A204.1 (cell line): ENCODE measurements at regions not wholly inside any gene's neighbourhood (a gene's known extent, or its start where the extent isn't known, plus 50 kb on each side); places are given as distances from the start of the nearest gene placed in this dataset.
"Not testable (repeated sequence)": the region's sequence is repeated elsewhere in the genome, so short reads cannot be mapped to it uniquely, and the experiment has no call there.

Experiments
- FAIRE-seq: peaks from 2 replicates; lab custom pipeline; 2012; peaks lifted over from hg19 to GRCh38; lab: Jason Lieb, UNC

DNA sequence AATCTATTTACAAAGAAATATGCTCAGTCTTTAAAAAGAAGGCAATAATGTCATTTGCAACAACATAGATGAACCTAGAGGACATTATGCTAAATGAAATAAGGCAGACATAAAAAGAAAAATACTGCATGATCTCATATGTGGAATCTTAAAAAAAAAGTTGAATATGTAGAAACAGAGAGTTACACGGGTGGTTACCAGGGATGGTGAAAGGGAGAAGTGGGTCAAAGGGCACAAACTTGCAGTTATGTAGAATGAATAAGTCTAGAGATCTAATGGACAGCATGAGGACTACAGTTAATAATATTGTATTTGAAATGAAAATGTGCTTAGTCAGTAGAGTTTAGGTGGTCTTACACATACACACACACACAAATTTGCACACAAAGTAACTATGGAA, 88.2 kb upstream of the CCDC71L start:
- no peak for FAIRE-seq

DNA sequence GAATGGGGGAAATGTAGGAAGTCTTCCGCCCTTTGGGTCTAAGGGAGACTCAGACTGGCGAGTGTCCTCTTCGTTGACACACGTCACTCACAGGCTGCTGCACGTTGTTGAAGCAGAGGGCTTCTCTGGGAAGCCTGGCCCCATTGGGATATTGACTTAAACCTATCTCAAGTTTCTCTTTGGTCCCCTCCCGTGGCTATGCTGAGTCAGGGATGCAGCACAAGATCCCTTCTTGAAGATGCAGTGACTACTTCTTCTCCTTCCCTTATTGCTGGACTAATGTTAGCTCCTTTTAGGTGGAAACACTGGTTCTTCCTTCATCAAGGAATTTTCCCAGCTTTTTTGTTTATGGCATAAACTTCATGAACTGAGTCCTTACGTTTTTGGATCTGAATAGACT, 89.8 kb upstream of the CCDC71L start:
- no peak for FAIRE-seq

DNA sequence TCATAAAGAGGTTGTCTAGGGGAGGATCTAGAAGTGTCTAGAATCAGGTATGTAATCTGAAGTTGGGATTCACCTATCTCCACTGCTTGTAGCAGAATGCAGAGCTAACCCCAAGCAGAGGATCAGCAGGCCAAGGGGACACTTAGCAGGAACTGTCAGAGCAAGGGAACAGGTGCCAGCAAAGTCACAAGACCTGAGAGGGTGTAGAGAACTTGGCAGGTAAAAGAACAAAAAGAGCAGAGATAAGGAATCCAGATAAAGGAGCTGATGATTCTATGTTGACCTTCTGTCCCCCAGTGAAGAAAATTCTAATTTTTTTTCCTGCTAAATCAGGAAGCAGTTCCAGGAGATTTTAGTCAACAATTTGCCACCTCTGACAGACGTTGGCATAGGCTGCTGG, 91.4 kb upstream of the CCDC71L start:
- no peak for FAIRE-seq

DNA sequence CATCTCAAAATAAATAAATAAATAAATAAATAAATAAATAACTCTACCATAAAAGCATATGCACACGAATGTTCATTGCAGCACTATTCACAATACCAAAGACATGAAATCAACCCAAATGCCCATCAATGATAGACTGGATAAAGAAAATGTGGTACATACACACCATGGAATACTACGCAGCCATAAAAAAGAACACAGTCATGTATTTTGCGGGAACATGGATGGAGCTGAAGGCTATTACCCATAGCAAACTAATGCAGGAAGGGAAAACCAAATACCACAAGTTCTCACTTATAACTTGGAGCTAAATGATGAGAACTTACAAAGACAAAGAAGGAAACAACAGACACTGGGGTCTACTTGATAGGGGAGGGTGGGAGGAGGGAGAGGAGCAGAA, 94.1 kb upstream of the CCDC71L start:
- FAIRE-seq = not testable (repeated sequence)

DNA sequence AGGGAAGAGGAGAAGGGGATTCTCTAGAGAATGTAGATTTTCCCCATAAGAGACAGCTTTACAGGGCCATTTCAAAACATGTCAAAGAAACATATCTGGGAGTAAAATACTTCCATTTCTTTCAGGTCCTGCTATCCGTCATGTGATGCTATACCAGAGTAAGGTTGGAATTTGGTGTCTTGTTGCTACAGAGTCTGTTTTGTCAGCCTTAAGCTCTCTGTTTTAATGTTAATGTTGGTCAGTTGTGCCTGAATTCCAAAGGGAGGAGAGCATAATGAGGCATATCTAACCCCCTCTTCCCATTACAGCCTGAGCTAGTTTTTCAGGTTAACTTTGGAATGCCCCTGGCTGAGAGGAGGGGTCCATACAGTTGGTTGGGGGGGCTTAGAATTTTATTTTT, 94.7 kb upstream of the CCDC71L start:
- FAIRE-seq = no peak

DNA sequence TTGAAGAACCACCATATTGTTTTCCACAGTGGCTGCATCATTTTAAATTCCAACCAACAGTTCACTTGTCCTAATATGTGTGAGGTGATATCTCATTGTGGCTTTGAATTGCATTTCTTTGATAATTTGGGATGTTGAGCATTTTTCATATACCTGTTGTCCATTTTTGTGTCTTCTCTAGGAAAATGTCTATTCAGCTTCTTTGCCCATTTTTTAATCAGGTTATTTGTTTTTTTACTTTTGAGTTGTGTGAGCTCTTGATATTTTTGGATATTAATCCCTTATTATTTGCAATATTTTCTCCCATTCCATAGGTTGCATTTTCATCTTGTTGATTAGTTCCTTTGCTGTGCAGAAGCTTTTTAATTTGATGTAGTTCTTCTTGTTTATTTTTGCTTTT, 95.1 kb upstream of the CCDC71L start:
- FAIRE-seq = no peak

DNA sequence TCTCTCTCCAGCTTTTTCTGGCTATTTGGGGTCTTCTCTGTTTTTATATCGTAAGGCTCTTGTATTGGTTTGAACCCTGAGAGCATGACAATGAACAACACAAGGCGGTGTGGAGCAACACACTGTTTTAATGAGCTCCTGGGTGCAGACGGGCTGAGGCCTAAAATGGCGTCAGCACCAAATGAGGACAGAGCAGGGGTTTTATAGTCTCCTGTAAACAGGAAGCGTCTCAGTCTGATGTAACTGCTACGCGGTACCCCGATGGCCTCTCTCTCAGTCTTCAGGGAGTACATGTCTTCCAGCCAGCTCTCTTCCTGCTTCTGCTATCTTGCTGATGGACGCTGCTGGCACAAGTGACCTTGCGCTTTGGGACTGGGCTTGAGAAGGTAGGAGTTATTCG, 95.9 kb upstream of the CCDC71L start:
- no peak for FAIRE-seq

DNA sequence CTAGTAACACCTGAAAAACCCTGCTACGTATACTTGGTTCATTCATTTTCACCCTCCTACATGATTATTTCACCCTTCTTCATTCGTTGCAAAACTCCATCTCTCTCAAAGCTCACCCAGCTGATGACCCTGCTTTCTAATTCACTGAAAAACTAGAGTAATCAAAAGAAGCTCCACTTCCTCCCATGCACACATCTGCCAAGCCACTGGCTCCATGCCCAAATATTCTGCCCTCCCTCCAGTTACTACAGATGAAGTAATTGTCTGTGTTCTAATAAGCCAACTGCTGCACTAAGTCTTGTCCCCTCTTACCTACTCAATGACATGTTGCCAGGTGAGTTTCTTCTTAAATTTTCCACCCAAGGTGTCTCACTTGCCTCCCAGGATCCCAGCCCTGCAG, 96.9 kb upstream of the CCDC71L start:
- no peak for FAIRE-seq

DNA sequence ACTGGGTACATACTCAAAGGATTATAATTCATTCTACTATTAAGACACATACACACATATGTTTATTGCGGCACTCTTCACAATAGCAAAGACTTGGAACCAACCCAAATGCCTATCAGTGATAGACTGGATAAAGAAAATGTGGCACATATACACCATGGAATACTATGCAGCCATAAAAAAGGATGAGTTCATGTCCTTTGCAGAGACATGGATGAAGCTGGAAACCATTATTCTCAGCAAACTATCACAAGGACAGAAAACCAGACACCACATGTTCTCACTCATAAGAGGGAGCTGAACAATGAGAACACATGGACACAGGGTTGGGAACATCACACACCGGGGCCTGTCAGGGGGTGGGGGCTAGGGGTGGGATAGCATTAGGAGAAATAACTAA, 101.9 kb upstream of the CCDC71L start:
- FAIRE-seq = not testable (repeated sequence)

DNA sequence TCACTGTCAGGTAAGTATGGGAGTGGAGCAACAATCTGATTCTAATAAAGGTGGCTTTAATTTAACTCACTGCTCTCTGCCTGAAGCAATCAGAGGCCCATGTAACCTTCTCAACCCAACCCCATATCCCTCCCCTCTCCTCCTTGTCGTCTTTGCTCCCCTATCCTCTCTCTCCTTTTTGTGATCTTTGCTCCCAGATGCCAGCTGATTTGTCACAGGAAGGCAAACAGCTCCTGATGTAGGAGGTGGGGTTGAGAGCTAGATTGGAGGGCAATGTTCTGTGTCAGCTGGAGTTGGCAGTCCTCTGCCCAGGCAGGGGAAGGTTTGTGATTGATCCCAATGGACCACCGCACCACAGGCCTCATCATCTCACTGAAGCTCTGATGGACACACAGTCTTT, 101.4 kb upstream of the PIK3CG start:
- no peak for FAIRE-seq

DNA sequence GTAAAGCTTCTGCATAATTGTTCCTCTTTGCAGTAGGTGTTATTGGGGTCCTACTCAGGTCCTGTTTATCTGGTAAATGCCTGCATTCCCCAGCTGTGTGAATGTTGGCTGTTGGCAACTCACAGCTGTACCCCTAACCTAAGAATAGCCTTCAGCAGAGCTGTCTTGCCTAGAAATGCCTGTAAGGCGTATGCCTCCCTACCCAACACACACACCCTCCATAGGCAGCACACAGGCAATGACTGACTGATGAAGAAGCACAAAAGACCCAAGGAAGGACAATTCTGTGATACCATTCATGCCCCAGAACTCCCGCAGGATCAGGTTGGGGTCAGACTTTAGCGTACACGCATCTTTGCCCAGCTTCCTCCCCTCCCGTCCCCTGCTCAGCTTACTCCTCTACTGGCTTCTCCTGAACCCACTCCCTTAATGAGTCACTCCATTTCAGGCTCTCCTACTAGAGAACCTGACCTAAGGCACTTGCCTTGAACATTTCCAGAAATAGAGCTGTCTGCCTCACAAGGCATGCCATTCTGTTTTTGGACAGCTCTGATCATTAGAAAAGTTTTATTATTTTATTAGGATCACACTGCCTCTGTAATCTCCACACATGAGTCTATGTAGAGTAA, 99.2 kb upstream of the PIK3CG start:
- no peak for FAIRE-seq

DNA sequence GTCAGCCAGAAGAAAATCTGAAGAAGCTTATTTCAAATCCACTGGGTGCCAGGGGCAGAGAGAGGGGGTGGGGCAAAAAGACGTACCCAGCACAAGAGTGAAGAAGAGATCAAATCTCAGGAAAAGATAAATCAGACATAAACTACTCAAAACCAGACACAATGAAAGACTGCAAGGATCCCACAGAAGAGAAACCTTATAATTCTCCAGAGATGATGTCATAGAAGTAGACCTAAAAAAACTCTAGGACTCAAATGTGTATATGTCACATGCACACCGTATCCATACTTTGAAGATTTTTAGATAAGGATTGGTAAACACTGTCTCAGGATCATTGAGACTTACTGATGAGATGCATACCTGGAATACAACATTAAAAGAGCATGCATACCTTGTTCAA, 98.5 kb upstream of the PIK3CG start:
- no peak for FAIRE-seq

DNA sequence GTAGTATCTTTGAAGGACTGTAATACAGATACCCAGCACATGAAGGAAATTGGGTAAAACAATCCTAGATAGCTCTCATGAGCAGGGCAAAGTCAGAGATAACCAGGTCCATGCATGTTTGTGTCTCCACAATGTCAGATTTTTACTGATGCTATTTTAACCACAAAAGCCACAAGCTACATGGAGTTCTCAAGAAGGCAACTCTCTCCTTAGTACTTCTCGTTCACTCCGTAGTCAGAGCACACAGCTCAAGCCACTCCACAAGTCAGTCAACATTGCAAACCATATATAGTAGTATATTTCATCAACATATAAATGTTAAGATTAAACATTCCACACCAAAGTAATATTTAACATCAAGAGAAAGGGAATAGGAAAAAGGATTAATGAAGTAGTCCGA, 98.0 kb upstream of the PIK3CG start:
- no peak for FAIRE-seq

DNA sequence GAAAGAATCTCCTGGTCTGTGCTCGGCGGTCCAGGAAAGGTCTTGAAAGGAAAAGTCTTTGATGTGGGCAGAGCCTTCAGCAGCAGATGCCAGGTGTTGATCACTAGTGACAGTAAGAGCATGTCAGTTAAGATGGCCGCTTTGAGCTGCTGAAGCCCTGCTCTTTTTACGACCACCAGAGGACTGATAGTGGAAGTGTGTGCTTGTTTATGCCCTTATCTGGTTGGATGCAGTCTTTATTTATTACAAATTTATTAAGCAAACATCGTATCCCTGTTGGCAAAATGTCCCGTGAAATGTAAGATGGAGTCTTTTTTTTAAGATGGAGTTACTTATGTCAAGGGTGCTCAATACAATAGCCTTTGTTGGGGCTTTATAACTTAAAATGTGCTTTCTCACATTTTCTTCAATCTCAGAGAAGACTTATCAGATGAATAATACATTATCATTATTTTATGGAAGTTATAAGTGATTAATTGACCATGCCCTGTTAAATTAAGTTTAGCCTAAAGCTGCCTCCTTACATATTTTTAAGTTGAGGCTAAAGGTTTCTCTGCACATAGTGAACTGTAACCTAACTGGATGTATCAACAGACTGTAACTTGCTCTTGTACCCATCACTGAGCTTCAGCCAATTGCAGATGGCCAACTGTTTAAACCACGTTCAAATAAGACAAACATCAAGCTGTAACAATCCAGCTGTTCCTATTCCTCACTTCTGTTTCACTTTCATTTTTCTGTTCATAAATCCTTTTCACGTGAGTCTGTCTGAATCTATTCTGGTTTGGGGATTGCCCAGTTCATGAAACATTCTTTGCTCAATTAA, 97.4 kb upstream of the PIK3CG start:
- no peak for FAIRE-seq

DNA sequence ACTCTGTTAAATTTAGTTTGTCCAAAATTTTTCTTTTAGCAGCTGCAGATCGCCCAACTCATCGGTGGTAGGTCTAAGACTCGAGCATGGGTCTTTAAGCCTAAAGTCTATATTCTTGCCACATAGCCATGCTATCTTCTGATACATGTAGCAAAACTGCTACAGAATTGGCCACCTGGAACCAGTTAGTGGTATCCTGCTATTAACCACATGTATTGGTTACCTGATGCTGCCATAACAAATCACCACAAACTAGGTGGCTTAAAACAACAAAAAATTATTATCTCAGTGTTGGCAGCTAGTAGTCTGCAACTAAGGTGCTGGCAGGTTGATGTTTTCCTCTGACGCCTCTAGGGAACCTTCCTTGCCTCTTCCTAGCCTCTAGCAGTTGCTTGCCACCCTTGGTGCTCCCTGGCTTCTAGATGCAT, 96.7 kb upstream of the PIK3CG start:
- no peak for FAIRE-seq

DNA sequence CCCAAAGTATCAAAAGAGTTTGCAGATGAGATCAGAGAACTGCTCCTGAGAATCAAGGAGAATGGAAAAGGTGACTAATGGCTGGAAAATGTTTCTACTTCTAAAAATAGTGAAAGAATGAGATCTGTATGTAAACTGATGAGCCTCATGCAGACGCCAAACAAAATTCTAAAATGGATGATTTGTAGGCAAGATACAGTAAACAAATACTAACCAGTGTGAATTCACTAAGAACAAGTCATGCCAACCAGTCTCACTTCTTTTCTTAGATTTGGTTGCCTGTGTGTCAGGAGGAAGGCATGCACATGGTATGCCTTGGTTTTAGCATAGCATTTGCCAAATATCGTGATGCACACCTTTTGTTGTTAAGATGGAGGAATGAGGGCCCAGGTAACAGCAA, 94.9 kb upstream of the PIK3CG start:
- no peak for FAIRE-seq

DNA sequence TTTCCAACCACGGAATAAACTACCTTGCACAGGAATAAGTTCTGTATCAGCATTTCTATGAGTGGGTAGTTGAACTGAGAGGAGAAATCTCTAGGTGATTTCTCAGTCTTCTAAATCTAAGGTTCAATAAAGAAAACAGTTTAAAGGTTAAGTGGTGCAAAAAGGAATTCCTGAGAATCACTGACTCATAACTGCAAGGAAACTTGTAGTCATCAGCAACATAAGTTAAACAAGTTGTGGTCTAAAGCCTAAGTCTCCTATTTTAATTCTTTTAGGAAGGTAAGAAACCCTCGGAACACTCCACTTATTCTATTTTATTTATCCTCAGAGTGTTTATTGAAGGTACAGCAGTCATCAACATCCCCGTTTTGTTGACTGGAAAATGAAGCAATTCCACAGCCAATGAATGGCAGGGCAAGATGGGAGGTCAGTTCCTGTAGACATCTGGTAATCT, 92.4 kb upstream of the PIK3CG start:
- FAIRE-seq = no peak

DNA sequence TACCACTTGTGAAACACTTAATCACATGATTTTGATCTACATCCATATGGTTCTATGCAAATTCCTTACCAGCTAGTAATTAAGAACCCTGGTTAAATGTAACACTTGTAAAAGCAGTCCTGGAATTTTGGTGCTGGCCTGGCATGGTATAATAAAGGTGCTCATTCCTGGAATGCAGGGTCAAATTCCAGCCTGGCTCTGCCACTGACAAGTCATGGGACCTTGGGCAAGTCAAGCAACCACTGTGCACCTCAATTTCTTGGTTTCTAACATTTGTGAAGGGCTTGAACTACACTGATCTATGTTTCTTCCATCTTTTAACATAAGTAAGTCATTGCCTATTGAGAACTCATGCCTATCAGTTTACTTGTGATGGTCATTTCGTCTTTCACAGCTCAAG, 91.9 kb upstream of the PIK3CG start:
- FAIRE-seq = no peak

DNA sequence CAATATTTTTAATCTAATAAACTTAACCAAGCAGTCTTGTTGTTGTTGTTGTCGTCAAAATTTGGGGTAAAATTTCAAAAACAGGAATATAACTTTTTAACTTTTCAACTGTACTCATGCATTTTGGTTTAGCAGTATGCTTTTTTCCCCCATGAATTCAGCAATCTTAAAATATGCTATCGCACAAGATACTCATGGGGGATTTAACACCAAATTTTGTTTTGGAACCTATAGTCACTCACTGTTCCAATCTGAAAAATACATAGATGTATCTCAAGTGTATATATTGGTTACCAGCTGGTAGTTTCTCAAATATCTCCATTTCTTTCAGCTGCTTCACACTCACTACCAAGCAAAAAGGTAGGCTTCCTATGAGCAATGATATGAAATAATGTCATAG, 91.4 kb upstream of the PIK3CG start:
- no peak for FAIRE-seq

DNA sequence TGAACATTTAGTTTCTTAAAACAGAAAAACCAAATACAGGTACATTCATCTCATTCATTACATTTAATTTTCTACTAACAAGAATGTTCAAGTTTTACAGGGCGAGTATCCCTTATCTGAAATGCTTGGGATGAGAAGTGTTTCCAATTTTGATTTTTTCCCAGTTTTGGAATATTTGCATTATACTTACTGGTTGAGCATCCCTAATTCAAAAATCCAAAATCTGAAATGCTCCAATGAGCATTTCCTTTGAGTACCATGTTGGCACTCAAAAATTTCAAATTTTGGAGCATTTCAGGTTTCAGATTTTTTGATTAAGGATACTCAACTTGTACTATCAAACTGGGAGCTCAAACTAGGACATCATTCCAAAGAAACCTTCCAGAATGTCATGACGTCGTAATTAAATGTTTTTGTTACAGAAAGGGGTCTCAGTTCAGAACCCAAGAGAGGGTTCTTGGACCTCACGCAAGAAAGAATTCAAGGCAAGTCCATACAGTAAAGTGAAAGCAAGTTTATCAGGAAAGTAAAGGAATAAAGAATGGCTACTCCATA, 90.8 kb upstream of the PIK3CG start:
- no peak for FAIRE-seq

DNA sequence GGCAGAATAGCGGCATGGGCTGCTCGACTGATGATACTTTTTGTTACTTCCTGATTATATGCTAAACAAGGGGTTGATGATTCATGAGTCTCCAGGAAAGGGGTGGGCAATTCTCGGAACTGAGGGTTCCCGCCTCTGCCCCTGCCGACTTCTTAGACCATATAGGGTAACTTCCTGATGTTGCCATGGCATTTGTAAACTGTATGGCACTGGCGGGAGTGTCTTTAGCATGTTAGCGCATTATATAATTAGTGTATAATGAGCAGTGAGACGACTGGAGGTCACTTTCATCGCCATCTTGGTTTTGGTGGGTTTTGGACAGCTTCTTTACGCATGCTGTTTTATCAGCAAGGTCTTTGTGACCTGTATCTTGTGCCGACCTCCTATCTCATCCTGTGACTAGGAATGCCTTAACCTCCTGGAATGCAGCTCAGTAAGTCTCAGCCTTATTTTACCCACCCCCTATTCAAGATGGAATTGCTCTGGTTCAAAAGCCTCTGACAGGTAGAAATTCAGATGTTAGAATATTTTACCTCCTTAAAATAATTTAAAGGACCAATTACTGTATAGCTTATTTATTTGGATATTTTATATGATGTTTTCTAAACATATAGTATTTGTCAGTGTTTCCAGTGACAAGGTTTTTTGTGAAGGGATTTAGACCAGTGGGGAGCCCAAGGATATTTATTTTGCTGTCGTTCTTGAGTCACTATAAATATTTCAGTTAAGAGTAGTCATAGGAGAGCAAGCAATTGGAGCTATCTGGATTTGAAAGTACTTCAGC, 90.1 kb upstream of the PIK3CG start:
- no peak for FAIRE-seq

DNA sequence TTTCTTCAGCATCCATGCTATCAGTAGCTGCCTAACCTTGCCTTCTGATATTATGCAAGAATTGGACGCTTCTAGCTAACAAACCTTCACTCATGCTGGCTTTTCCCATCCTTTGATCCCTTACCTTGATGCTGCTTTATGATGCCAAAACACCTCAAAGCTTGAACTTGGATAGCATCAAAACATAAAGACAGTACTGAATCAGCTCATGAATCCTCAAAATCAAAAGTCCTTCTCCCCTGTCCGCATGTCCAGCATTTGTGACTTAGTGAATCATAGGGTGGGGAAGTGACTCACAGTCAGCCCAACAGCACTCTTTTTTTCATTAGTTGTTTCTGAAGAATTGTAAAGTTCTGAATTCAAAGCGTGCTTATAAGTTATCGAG, 89.5 kb upstream of the PIK3CG start:
- FAIRE-seq = no peak
